HG03432 (cell line): ENCODE measurements at regions not wholly inside any gene's neighbourhood (a gene's known extent, or its start where the extent isn't known, plus 50 kb on each side); places are given as distances from the start of the nearest gene placed in this dataset.

Experiments used
- ATAC-seq: cut with Tn5 transposase; IDR thresholded peaks from one replicate; pipeline ENCODE4 v1.9.1; 2021; ENCODE audit warnings: mild to moderate bottlenecking, moderate library complexity; ENCODE audit not compliant: unreplicated experiment

DNA sequence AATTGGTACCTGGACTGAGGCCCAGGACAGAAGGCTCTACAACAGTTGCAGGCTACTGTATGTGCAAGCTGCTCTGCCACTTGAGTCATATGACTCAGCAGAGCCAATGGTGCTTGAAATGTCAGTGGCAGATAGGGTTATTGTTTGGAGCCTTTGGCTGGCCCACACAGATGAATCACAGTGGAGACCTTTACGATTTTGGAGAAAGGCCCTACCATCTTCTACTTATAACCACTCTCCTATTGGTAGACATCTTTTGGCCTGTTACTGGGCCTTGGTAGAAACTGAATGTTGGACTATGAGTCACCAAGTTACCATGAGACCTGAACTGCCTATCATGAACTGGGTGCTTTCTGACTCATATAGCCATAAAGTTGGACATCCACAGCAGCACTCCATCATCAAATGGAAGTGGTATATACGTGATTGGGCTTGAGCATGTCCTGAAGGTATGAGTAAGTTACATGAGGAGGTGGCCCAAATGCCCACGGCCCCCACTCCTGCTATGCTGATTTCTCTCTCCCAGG is 88.9 kb upstream of the NRXN1 start:
- no peak for ATAC-seq

DNA sequence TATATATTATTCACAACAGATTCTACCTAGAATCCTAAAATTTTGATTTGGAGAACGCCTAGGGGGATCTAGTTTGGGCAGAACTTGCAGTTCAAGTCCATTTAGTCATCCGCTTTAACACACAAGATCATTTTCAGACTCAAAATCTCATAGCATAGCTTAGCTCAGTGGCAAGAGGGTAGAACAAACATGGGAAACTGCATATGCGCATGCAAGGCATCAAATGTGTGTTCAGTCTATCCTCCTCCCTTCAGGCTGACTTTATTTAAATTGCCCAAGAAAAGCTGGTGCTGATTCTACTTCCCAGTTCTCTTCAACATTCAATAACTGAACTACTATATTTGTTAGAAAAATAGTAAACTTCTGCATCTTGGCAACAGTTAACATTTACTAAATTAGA is 79.6 kb upstream of the NRXN1 start:
- ATAC-seq: no peak

DNA sequence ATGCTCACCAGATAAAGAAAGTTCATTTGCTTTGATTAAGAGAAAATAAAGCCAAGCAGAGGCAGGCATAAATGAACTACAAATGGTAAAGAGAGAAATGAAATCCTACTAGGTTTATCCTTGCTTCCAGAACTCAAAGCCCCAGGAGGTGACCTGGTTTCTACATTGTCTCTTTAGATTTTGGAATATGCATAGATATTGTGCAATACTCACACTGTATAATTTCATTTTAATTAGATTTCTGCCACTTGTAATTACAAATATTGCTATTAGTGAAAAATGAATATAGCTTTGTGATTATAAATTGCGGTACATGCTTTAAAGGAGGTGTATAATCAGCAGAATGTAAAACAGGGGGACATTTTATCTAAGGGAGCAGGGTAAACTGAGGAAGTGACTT is 76.9 kb upstream of the NRXN1 start:
- ATAC-seq: no peak

DNA sequence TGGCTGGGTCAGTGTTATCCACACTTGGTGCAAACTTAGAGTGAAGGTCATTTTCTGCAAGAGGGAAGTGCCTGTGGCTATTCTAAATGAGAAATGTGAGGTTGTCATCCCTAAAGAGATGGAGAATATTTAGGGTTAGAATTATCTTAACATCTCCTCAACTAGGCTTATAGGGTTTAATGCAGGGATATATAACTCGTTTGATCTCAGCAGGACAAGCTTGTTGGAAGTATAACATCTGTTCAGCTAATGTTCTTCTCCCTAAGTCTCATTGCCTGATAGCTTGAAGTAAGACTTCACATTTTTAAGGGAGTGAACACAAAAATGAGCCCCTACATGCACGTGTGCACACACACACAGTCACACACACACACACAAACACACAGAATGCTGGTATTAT is 75.9 kb upstream of the NRXN1 start:
- ATAC-seq: no peak

DNA sequence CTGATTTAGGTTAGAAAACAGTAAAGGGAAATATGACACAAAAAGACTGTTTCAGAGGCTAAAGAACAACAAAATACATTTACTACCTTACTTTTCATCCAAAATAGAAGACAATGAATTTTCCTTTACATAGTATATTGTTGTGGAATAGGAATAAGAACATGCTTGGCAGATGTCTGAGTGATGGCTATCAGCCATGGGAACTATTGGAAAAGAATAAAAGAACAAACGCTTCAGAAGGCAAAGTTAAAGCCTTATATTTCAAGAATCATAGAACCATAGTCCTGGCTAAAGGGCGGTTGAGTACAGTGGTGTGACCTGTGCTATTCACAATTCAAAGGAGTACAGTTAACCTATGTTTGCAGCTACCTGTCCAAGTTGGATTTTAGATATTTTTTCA is 73.9 kb upstream of the NRXN1 start:
- ATAC-seq: no peak

DNA sequence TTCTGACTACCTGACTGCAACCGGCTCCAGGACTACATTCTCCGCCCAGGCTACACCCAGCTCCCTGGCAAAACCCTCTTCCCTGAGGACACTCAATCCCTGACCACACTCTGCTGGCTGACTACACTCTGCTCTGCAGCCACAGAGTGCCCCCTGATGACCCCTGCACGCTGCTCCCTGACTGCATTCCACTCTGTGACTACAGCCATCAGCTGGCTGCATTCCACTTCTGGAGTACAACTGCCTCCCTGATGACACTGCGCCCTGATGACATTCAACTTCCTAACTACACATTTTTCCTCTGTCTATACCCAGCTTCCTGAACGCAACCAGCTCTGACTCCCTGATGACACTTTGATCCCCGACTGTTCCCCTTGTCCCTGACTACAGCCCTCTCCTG is 71.3 kb upstream of the NRXN1 start:
- ATAC-seq: no peak

DNA sequence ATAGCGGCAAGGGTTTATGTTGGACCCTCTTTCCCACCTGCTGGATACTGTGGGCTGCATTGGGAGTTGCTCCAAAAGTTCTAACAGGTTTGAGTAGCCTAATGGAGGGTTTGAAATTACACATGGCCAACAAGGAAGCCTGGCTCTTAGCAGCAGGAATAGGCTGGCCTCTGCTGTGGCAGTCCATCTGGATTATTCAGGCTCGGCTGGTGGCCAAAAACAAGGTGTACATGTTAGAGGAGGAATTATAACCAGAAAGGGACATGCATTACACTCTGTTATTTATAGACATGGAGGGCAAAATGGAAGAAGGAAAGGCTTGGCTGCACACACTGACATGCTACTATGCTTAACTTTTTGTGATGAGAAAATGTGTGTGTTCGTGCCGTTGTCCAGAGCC is 61.1 kb upstream of the NRXN1 start:
- no peak for ATAC-seq

DNA sequence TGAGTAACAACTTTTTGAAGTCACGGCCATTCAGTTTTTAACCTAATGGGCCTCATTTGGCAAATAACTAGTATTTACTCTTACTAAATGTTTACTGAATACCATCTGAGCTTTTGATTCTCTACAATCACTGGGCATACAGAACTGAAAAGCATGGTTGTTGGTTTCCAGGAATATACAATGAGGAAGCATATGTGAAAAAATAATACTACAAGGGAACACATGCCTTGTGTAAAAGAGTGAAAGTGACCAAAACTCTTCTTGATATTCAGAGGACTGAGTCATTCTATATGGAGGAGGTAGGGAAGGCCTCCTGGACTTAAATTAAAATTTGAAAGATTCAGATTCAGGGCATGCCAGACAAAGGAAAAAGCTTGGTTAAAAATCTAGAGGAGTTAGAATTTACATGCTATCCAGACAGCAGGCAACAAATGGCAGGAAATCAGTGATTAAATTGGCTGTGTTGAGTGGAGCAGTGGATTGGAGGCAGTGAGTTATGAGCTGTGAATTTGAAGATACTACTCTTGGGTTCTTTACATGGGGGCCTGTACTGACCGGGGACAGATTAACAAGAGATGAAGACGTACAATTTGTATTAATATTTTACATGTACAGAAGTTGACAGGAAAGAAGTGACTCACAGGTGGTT is 53.6 kb upstream of the NRXN1 start:
- ATAC-seq: no peak

DNA sequence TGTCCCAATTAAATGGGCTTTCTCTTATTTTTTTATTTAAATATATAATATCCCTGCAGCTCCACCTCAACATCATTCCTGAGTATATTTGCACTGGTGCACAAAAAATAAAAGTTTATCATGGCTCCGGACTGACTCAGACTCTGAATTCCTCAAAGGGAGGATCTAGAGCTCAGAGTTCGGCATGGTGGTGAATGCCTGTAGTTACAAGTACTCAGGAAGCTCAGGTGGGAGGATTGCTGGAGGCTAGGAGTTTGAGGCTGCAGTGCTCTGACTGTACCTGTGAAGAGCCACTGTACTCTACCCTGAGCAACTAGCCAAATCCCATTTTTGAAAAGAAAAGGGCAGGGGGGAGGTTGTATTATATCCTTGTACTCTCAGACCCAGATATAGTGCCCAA is 52.8 kb upstream of the NRXN1 start:
- no peak for ATAC-seq
